Tibial nerve (tissue), 4 donors: ENCODE measurements at regions not wholly inside any gene's neighbourhood (a gene's known extent, or its start where the extent isn't known, plus 50 kb on each side); places are given as distances from the start of the nearest gene placed in this dataset.
A peak's percentile ranks its signal among the peaks of the same experiment; 100 is the strongest.

Experiments
- DNase-seq, 2 donors: peaks; one replicate each; pipeline ENCODE4 v3.0.0-alpha.2; 2019; ENCODE audit warnings: low spot score in 2 of 2
- H3K27ac ChIP-seq, 4 donors: fragments of 200-600 bp; sonication (generic) in 3 of 4; one replicate each; pipeline ENCODE4 v1.5.1; 2017 to 2019; ENCODE audit warnings: mild to moderate bottlenecking in 1 of 4
- H3K27me3 ChIP-seq, 2 donors: fragments of 200-600 bp; sonication (generic) in 1 of 2; one replicate each; pipeline versions ENCODE4 v1.5.1 to v1.6.0; 2017 to 2019
- H3K36me3 ChIP-seq, 3 donors: fragments of 200-600 bp; sonication (generic); one replicate each; pipeline ENCODE4 v1.5.1; 2018 to 2019
- H3K4me1 ChIP-seq, 4 donors: fragments of 200-600 bp; sonication (generic) in 3 of 4; one replicate each; pipeline ENCODE4 v1.5.1; 2017 to 2019
- H3K4me3 ChIP-seq, 4 donors: fragments of 200-600 bp; sonication (generic) in 3 of 4; one replicate each; pipeline ENCODE4 v1.5.1; 2017 to 2019; ENCODE audit warnings: mild to moderate bottlenecking in 1 of 4, moderate library complexity in 1 of 4
- H3K9me3 ChIP-seq, 4 donors: fragments of 200-600 bp; sonication (generic) in 3 of 4; one replicate each; pipeline ENCODE4 v1.5.1; 2017 to 2019
- CTCF ChIP-seq, 5 experiments: fragments of 200-600 bp in 3 of 5; fragments of 450-650 bp in 2 of 5; sonication (generic) in 3 of 5; IDR thresholded peaks; one replicate each; pipeline ENCODE4 v1.5.1; 2016 to 2019; ENCODE audit warnings: antibody characterized with exemption in 5 of 5, mild to moderate bottlenecking in 3 of 5, moderate library complexity in 2 of 5
- EP300 ChIP-seq, 2 donors: sonication (generic); formaldehyde crosslinking; IDR thresholded peaks; one replicate each; pipeline ENCODE4 v1.6.1; 2017; ENCODE audit warnings: antibody characterized with exemption in 2 of 2, mild to moderate bottlenecking in 1 of 2
- POLR2A ChIP-seq, 2 donors: fragments of 450-650 bp; IDR thresholded peaks; one replicate each; pipeline ENCODE4 v1.6.1; 2017; ENCODE audit warnings: antibody characterized with exemption in 2 of 2, mild to moderate bottlenecking in 2 of 2, moderate library complexity in 2 of 2
- WGBS, 2 donors: methylation state at CpG; one replicate each; pipeline ENCODE4 v1.1.5; 2018; 5-methylcytosine and 5-hydroxymethylcytosine counted together

- no peak for TF ChIP-seq CTCF (IDR thresholded peaks at IDR 0.05)
- TF ChIP-seq EP300 (IDR thresholded peaks at IDR 0.05), result no peak
- no peak for TF ChIP-seq POLR2A (IDR thresholded peaks at IDR 0.05)
- Histone ChIP-seq H3K9me3 (no peaks in the 10 kb centered on the region), H3K4me1 (no peaks in the 10 kb centered on the region), H3K4me3 (no peak overlapping the region), H3K27ac (no peak overlapping the region), H3K36me3 (no peaks in the 10 kb centered on the region), H3K27me3 (peaks cover 0 to 4% of the 10 kb centered on the region in 2 donors)
- WGBS, 2 donors, result 75 to 77% methylated on average over 6 of the region's 6 CpGs
- no peak for DNase-seq
Observed at GRCh38 chr5:69019668-69020375, 74.0 kb upstream of the SLC30A5 start.

- DNase-seq, result no peak
- H3K36me3 ChIP-seq, result no peaks in the 10 kb centered on the region
- no peak overlapping the region for H3K4me3 ChIP-seq
- H3K9me3 ChIP-seq, result no peaks in the 10 kb centered on the region
- TF ChIP-seq POLR2A (IDR thresholded peaks at IDR 0.05) (no peak), EP300 (IDR thresholded peaks at IDR 0.05) (no peak), CTCF (IDR thresholded peaks at IDR 0.05) (peak in 2 of 5 experiments; percentile 17 to 22)
- no peaks in the 10 kb centered on the region for H3K4me1 ChIP-seq
- 59% methylated on average over 5 of the region's 5 CpGs for WGBS, 2 donors
- peaks cover 0 to 4% of the 10 kb centered on the region in 2 donors for H3K27me3 ChIP-seq
- no peak overlapping the region for H3K27ac ChIP-seq
Observed at GRCh38 chr5:69024241-69024651, 69.6 kb upstream of the SLC30A5 start.

GRCh38 chr5:69029292-69029691 lies 64.5 kb upstream of the SLC30A5 start:
- Histone ChIP-seq H3K27me3 (no peaks in the 10 kb centered on the region), H3K4me3 (no peak overlapping the region), H3K9me3 (no peaks in the 10 kb centered on the region), H3K36me3 (no peaks in the 10 kb centered on the region), H3K27ac (no peak overlapping the region), H3K4me1 (no peaks in the 10 kb centered on the region)
- DNase-seq, result no peak
- no peak for TF ChIP-seq POLR2A (IDR thresholded peaks at IDR 0.05)
- no peak for TF ChIP-seq CTCF (IDR thresholded peaks at IDR 0.05)
- no peak for TF ChIP-seq EP300 (IDR thresholded peaks at IDR 0.05)
- WGBS, 2 donors, result 93 to 98% methylated on average over 1 of the region's 1 CpG

GRCh38 chr5:69030358-69031062 lies 63.3 kb upstream of the SLC30A5 start:
- H3K9me3 ChIP-seq, result no peaks in the 10 kb centered on the region
- WGBS, 2 donors, result 58 to 62% methylated on average over 5 of the region's 5 CpGs
- no peak overlapping the region for H3K4me3 ChIP-seq
- DNase-seq, result no peak
- no peaks in the 10 kb centered on the region for H3K27me3 ChIP-seq
- H3K27ac ChIP-seq, result no peak overlapping the region
- H3K36me3 ChIP-seq, result no peaks in the 10 kb centered on the region
- TF ChIP-seq EP300 (IDR thresholded peaks at IDR 0.05) (no peak), CTCF (IDR thresholded peaks at IDR 0.05) (no peak)
- H3K4me1 ChIP-seq, result no peaks in the 10 kb centered on the region

- Histone ChIP-seq H3K9me3 (no peaks in the 10 kb centered on the region), H3K27ac (no peak overlapping the region), H3K4me1 (no peaks in the 10 kb centered on the region), H3K4me3 (no peak overlapping the region), H3K27me3 (no peaks in the 10 kb centered on the region), H3K36me3 (no peaks in the 10 kb centered on the region)
- 71 to 88% methylated on average over 3 of the region's 3 CpGs for WGBS, 2 donors
- no peak for DNase-seq
- no peak for TF ChIP-seq CTCF (IDR thresholded peaks at IDR 0.05)
- TF ChIP-seq POLR2A (IDR thresholded peaks at IDR 0.05), result no peak
- no peak for TF ChIP-seq EP300 (IDR thresholded peaks at IDR 0.05)
Observed at GRCh38 chr5:69032009-69032408, 61.8 kb upstream of the SLC30A5 start.
